ENCODE measurements at regions not wholly inside any gene's neighbourhood (a gene's known extent, or its start where the extent isn't known, plus 50 kb on each side); places are given as distances from the start of the nearest gene placed in this dataset.

DNA sequence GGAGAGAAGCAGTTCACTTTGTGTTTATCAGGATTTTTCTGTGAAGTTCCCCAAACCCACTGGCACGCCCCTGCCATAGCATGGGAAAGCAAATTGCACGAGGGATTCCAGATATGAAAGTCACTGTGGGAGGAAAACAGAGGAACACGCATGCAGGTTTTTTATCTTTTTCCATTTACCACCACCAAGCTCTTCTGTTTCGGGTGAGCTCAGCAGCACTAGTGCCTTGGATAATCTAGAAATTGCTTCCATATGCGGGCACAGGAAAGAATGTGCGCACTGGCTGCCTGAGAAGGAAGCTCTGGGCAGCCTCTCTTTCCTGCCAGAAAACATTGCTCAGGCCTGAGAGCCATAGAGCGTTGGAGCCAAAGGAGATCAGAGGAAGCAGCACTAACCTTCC is 65.9 kb upstream of the WIPF1 start:
- H3K36me3 ChIP-seq (ENCODE audit: control insufficient read depth in 2 of 2, insufficient read depth in 2 of 2, low read length in 1 of 2) = no peaks in the 10 kb centered on the region
- no peaks in the 10 kb centered on the region for H3K27me3 ChIP-seq (ENCODE audit: control insufficient read depth in 2 of 2, insufficient read depth in 1 of 2, low read length in 1 of 2)
- DNase-seq (ENCODE audit: low read depth in 6 of 9, low spot score in 9 of 9) = no peak
- 62% methylated on average over 7 of the region's 7 CpGs for WGBS
- peaks cover 14 to 30% of the 10 kb centered on the region in 2 donors for H3K4me1 ChIP-seq (ENCODE audit: control insufficient read depth in 2 of 2, insufficient read depth in 2 of 2, low read length in 2 of 2)
- no peaks in the 10 kb centered on the region for H3K9me3 ChIP-seq (ENCODE audit: control insufficient read depth in 2 of 2, insufficient read depth in 1 of 2, low read length in 1 of 2)
- H3K4me3 ChIP-seq (ENCODE audit: low read length in 2 of 2) = no peak overlapping the region
- no peak overlapping the region for H3K27ac ChIP-seq (ENCODE audit: low read depth in 1 of 2, low read length in 1 of 2)

DNA sequence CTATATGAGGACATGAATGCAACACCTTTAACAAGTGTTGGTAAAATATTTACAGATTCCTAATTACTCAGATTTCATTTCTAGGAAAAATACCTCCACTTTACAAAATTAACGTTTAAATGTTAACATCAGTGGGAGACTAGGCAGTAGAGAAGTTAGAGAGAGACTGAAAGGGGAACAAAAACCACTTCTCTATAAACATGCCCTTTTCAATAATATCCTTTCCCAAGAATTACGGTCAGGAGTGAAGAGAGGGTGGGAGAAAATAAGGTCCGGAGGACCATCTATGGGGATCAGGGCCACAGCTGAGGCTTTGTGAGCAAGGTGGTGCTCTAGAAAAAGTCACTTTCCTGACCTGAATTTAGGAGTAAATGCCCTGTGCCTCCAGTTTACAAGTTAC is 65.3 kb upstream of the WIPF1 start:
- DNase-seq (ENCODE audit: low read depth in 6 of 9, low spot score in 9 of 9) = no peak
- H3K4me1 ChIP-seq (ENCODE audit: control insufficient read depth in 2 of 2, insufficient read depth in 2 of 2, low read length in 2 of 2) = peaks cover 8 to 27% of the 10 kb centered on the region in 2 donors
- H3K27me3 ChIP-seq (ENCODE audit: control insufficient read depth in 2 of 2, insufficient read depth in 1 of 2, low read length in 1 of 2) = no peaks in the 10 kb centered on the region
- no peak overlapping the region for H3K27ac ChIP-seq (ENCODE audit: low read depth in 1 of 2, low read length in 1 of 2)
- H3K4me3 ChIP-seq (ENCODE audit: low read length in 2 of 2) = no peak overlapping the region
- no peaks in the 10 kb centered on the region for H3K9me3 ChIP-seq (ENCODE audit: control insufficient read depth in 2 of 2, insufficient read depth in 1 of 2, low read length in 1 of 2)
- 59% methylated on average over 3 of the region's 3 CpGs for WGBS
- no peaks in the 10 kb centered on the region for H3K36me3 ChIP-seq (ENCODE audit: control insufficient read depth in 2 of 2, insufficient read depth in 2 of 2, low read length in 1 of 2)

DNA sequence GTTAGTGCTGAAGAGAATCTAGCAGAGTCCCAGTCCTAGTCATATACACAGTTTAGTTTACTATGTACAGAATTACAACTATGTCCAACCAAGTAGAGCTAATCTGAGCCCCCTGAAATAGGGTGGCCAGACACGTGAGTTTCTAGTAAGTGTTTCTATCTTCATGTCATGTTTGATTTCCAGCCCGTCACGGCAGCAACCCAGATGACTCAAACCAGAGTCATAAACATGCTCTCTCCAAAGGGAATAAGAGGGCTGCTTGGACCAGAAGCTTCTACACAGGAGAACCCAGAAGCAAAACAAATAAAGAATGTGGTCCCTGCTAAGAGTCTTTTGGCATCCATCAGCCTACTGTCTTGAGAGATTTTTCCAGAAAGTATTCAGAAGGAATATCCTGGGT is 64.9 kb upstream of the WIPF1 start:
- H3K9me3 ChIP-seq (ENCODE audit: control insufficient read depth in 2 of 2, insufficient read depth in 1 of 2, low read length in 1 of 2) = no peaks in the 10 kb centered on the region
- no peaks in the 10 kb centered on the region for H3K27me3 ChIP-seq (ENCODE audit: control insufficient read depth in 2 of 2, insufficient read depth in 1 of 2, low read length in 1 of 2)
- 97% methylated on average over 3 of the region's 3 CpGs for WGBS
- H3K27ac ChIP-seq (ENCODE audit: low read depth in 1 of 2, low read length in 1 of 2) = no peak overlapping the region
- no peak for DNase-seq (ENCODE audit: low read depth in 6 of 9, low spot score in 9 of 9)
- peaks cover 4 to 23% of the 10 kb centered on the region in 2 donors for H3K4me1 ChIP-seq (ENCODE audit: control insufficient read depth in 2 of 2, insufficient read depth in 2 of 2, low read length in 2 of 2)
- no peaks in the 10 kb centered on the region for H3K36me3 ChIP-seq (ENCODE audit: control insufficient read depth in 2 of 2, insufficient read depth in 2 of 2, low read length in 1 of 2)
- no peak overlapping the region for H3K4me3 ChIP-seq (ENCODE audit: low read length in 2 of 2)

DNA sequence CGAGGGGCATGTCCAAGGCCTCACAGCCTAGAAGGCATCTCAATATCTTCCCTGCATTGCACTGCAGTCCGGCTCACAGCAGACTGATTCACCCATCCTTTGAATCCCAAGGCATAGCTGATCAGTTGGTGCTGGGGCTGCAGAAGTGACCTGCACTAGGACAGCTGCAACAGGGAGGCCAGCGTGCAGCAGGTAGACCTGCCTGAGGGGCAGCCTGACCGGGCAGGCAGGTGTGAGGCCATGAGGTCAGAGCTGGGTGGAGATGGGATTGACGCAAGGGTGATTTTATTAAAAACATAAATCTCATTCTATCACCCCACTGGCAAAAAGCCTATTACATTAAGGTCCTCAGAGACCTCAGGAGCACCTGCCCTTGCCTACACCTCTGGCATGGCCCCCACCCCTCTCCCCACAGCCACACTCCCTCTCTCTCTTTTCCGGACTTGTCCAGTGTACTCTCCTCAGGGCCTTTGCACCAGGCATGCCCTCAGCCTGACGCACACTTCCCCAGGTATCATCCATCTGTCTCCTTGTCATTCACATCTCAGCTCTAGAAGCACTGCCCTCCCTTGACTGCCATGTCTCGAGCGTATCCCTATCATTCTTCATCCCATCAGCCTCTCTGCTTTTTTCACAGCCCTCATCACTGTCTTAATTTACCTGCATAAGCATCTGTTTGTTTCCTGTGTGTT is 63.5 kb upstream of the WIPF1 start:
- peaks cover 2 to 11% of the 10 kb centered on the region in 2 donors for H3K4me1 ChIP-seq (ENCODE audit: control insufficient read depth in 2 of 2, insufficient read depth in 2 of 2, low read length in 2 of 2)
- no peaks in the 10 kb centered on the region for H3K36me3 ChIP-seq (ENCODE audit: control insufficient read depth in 2 of 2, insufficient read depth in 2 of 2, low read length in 1 of 2)
- no peak for DNase-seq (ENCODE audit: low read depth in 6 of 9, low spot score in 9 of 9)
- WGBS = 92% methylated on average over 9 of the region's 9 CpGs
- no peak overlapping the region for H3K4me3 ChIP-seq (ENCODE audit: low read length in 2 of 2)
- no peaks in the 10 kb centered on the region for H3K27me3 ChIP-seq (ENCODE audit: control insufficient read depth in 2 of 2, insufficient read depth in 1 of 2, low read length in 1 of 2)
- H3K9me3 ChIP-seq (ENCODE audit: control insufficient read depth in 2 of 2, insufficient read depth in 1 of 2, low read length in 1 of 2) = no peaks in the 10 kb centered on the region
- H3K27ac ChIP-seq (ENCODE audit: low read depth in 1 of 2, low read length in 1 of 2) = no peak overlapping the region

DNA sequence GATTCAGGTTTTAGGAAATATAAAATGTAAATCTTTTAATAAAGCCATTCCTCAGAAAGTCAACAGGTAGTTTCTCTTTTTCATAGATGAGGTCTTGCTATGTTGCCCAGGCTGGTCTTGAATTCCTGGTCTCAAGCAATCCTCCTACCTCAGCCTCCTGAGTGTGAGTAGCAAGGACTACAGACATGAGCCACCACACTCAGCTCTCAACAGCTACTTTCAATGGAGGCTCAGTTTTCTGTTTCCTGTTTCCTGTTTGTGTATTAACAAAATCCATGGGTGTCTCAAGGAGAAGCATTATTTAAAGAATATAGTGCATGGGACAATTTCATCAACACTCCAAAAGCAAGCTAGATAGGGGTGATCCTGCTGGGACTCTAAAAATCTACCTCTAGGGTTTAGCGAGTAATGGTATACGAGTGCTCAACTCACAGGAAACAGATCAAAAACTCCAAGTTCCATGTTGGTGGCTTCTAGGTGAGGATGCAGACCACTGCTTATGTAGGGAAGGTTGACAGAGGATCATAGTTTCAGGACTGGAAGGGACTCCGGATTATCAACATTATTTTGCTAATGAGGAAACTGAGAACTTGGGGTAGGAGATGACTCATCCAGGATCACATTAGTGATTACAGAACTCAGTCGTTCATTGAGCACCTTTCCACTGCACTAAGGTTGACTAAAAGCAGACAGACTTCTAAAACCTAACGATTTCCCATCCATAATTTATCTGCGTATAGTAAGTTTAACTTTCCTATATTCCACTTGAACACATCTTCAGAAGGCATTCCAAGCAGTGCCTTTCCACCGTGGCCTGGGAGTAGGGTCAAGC is 61.7 kb upstream of the WIPF1 start:
- H3K27ac ChIP-seq (ENCODE audit: low read depth in 1 of 2, low read length in 1 of 2) = no peak overlapping the region
- H3K4me1 ChIP-seq (ENCODE audit: control insufficient read depth in 2 of 2, insufficient read depth in 2 of 2, low read length in 2 of 2) = peaks cover 2 to 9% of the 10 kb centered on the region in 2 donors
- H3K36me3 ChIP-seq (ENCODE audit: control insufficient read depth in 2 of 2, insufficient read depth in 2 of 2, low read length in 1 of 2) = no peaks in the 10 kb centered on the region
- H3K9me3 ChIP-seq (ENCODE audit: control insufficient read depth in 2 of 2, insufficient read depth in 1 of 2, low read length in 1 of 2) = peaks cover 0 to 6% of the 10 kb centered on the region in 2 donors
- 96% methylated on average over 7 of the region's 7 CpGs for WGBS
- no peak for DNase-seq (ENCODE audit: low read depth in 6 of 9, low spot score in 9 of 9)
- H3K4me3 ChIP-seq (ENCODE audit: low read length in 2 of 2) = no peak overlapping the region
- no peaks in the 10 kb centered on the region for H3K27me3 ChIP-seq (ENCODE audit: control insufficient read depth in 2 of 2, insufficient read depth in 1 of 2, low read length in 1 of 2)

DNA sequence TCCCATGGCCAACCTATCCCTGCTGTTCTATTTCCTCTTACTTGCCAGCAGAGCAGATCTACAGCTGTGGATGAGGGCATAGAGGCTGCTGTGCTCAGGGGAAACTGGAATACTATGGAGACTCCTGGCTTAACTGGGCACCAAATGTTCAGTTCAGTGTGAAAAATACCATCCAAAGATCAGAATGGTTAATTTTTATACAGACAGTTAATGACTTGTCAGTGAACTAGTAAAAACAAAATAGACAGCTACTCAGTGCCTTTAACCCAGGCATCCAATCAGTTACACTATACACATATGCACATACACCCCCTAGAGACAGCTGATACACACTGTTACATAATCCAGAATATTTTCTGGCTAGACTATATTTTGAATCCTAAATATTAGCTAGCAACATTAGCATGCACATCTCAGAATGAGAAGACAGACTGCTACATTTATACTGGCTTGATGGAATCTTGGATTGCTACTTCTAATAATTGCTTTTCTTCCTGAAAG is 59.1 kb upstream of the WIPF1 start:
- no peak overlapping the region for H3K27ac ChIP-seq (ENCODE audit: low read depth in 1 of 2, low read length in 1 of 2)
- no peak overlapping the region for H3K4me3 ChIP-seq (ENCODE audit: low read length in 2 of 2)
- no peak for DNase-seq (ENCODE audit: low read depth in 6 of 9, low spot score in 9 of 9)
- H3K27me3 ChIP-seq (ENCODE audit: control insufficient read depth in 2 of 2, insufficient read depth in 1 of 2, low read length in 1 of 2) = no peaks in the 10 kb centered on the region
- H3K4me1 ChIP-seq (ENCODE audit: control insufficient read depth in 2 of 2, insufficient read depth in 2 of 2, low read length in 2 of 2) = peaks cover 1 to 5% of the 10 kb centered on the region in 2 donors
- peaks cover 0 to 6% of the 10 kb centered on the region in 2 donors for H3K9me3 ChIP-seq (ENCODE audit: control insufficient read depth in 2 of 2, insufficient read depth in 1 of 2, low read length in 1 of 2)
- H3K36me3 ChIP-seq (ENCODE audit: control insufficient read depth in 2 of 2, insufficient read depth in 2 of 2, low read length in 1 of 2) = no peaks in the 10 kb centered on the region

DNA sequence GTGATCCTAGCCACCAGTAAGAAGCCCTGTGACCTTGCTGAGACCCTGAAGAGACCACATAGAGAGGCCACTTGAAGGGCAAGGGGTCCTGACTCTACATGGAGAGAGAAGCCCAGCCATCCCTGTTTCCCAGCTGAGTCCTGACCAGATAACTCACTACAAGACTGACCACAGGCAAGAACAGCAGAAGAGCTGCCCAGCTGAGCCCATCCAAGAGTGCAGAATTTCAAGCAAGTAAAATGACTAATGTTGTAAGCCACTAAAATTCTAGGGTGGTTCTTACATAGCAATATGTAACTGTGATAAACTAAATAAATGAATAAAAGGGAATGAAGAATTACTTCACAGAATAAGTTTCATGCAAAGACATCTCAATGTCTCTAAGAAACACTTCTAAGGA is 58.4 kb upstream of the WIPF1 start:
- H3K27me3 ChIP-seq (ENCODE audit: control insufficient read depth in 2 of 2, insufficient read depth in 1 of 2, low read length in 1 of 2) = no peaks in the 10 kb centered on the region
- H3K4me3 ChIP-seq (ENCODE audit: low read length in 2 of 2) = no peak overlapping the region
- H3K36me3 ChIP-seq (ENCODE audit: control insufficient read depth in 2 of 2, insufficient read depth in 2 of 2, low read length in 1 of 2) = no peaks in the 10 kb centered on the region
- H3K9me3 ChIP-seq (ENCODE audit: control insufficient read depth in 2 of 2, insufficient read depth in 1 of 2, low read length in 1 of 2) = peaks cover 0 to 6% of the 10 kb centered on the region in 2 donors
- H3K27ac ChIP-seq (ENCODE audit: low read depth in 1 of 2, low read length in 1 of 2) = no peak overlapping the region
- H3K4me1 ChIP-seq (ENCODE audit: control insufficient read depth in 2 of 2, insufficient read depth in 2 of 2, low read length in 2 of 2) = peaks cover 6 to 10% of the 10 kb centered on the region in 2 donors
- no peak for DNase-seq (ENCODE audit: low read depth in 6 of 9, low spot score in 9 of 9)

DNA sequence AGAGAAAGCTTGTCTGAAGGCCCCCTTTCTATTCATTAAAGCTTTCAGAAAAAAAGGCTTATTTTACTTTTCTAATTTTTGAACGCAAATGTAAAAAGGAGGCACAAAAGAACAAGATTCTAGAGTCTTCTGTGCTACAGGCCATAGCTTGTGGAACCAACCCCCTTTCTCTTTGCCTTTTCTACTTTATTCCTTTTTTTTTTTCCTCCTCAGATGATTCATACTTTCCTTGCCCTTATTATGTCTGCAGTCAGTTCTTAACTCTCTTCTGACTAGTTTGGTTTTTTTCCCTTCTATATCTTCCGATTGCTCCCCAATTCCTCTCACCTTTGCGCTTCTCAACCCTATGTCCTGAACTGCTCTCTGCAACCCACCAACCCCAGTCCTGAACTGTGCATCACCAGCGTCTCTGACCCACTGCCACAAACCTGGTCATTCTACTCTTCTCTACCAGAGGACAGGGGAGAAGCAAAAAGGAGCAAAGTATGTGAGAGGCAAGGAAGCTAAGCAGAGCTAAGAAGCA is 56.9 kb upstream of the WIPF1 start:
- Histone ChIP-seq H3K4me3 (ENCODE audit: low read length in 2 of 2) (no peak overlapping the region), H3K4me1 (ENCODE audit: control insufficient read depth in 2 of 2, insufficient read depth in 2 of 2, low read length in 2 of 2) (peaks cover 18 to 23% of the 10 kb centered on the region in 2 donors), H3K27ac (ENCODE audit: low read depth in 1 of 2, low read length in 1 of 2) (no peak overlapping the region), H3K9me3 (ENCODE audit: control insufficient read depth in 2 of 2, insufficient read depth in 1 of 2, low read length in 1 of 2) (peaks cover 0 to 6% of the 10 kb centered on the region in 2 donors), H3K36me3 (ENCODE audit: control insufficient read depth in 2 of 2, insufficient read depth in 2 of 2, low read length in 1 of 2) (no peaks in the 10 kb centered on the region), H3K27me3 (ENCODE audit: control insufficient read depth in 2 of 2, insufficient read depth in 1 of 2, low read length in 1 of 2) (no peaks in the 10 kb centered on the region)
- DNase-seq (ENCODE audit: low read depth in 6 of 9, low spot score in 9 of 9) = no peak
- 98% methylated on average over 4 of the region's 4 CpGs for WGBS

DNA sequence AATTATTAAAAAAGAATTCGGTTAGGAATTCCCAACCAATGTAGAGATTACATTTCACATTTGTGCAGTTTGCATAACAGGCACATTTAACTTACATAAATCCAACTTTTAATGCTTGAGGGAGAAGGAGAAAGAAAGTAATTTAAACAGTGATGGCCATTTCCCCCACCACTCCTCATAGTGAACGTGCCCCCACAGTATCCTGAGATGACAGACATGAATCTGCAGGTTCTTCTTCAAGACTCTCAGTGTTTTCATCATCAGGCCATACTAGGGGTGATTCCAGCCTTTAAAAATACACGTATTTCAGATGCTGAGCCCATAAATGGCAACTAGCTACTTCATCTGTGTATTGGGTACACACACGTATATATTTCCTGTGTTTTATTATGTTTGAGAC is 51.3 kb upstream of the WIPF1 start:
- no peak overlapping the region for H3K4me3 ChIP-seq (ENCODE audit: low read length in 2 of 2)
- no peak overlapping the region for H3K27ac ChIP-seq (ENCODE audit: low read depth in 1 of 2, low read length in 1 of 2)
- no peak for DNase-seq (ENCODE audit: low read depth in 6 of 9, low spot score in 9 of 9)
- no peaks in the 10 kb centered on the region for H3K27me3 ChIP-seq (ENCODE audit: control insufficient read depth in 2 of 2, insufficient read depth in 1 of 2, low read length in 1 of 2)
- H3K9me3 ChIP-seq (ENCODE audit: control insufficient read depth in 2 of 2, insufficient read depth in 1 of 2, low read length in 1 of 2) = peaks cover 0 to 6% of the 10 kb centered on the region in 2 donors
- H3K36me3 ChIP-seq (ENCODE audit: control insufficient read depth in 2 of 2, insufficient read depth in 2 of 2, low read length in 1 of 2) = peaks cover 0 to 4% of the 10 kb centered on the region in 2 donors
- peaks cover 18 to 23% of the 10 kb centered on the region in 2 donors for H3K4me1 ChIP-seq (ENCODE audit: control insufficient read depth in 2 of 2, insufficient read depth in 2 of 2, low read length in 2 of 2)
- 97% methylated on average over 4 of the region's 4 CpGs for WGBS
